GM19328 (cell line): ENCODE measurements at regions not wholly inside any gene's neighbourhood (a gene's known extent, or its start where the extent isn't known, plus 50 kb on each side); places are given as distances from the start of the nearest gene placed in this dataset.
"Not testable (repeated sequence)": the region's sequence is repeated elsewhere in the genome, so short reads cannot be mapped to it uniquely, and the experiment has no call there.

Experiments used
- ATAC-seq: cut with Tn5 transposase; IDR thresholded peaks from one replicate; pipeline ENCODE4 v1.9.1; 2021; ENCODE audit warnings: mild to moderate bottlenecking, moderate library complexity; ENCODE audit not compliant: unreplicated experiment

- no peak for ATAC-seq
Measured at GRCh38 chr12:75630091-75630490, 118.7 kb upstream of the KRR1 start.

GRCh38 chr12:75628916-75629315 lies 117.5 kb upstream of the KRR1 start:
- ATAC-seq = no peak

GRCh38 chr12:75628511-75628910 lies 117.1 kb upstream of the KRR1 start:
- no peak for ATAC-seq

- no peak for ATAC-seq
Measured at GRCh38 chr12:75623631-75624154, 112.3 kb upstream of the KRR1 start.

GRCh38 chr12:75622492-75622891 lies 111.1 kb upstream of the KRR1 start:
- ATAC-seq = no peak

- ATAC-seq = not testable (repeated sequence)
Measured at GRCh38 chr12:75614396-75614795, 103.0 kb upstream of the KRR1 start.

GRCh38 chr12:75613981-75614380 lies 102.6 kb upstream of the KRR1 start:
- no peak for ATAC-seq

- ATAC-seq = no peak
Measured at GRCh38 chr12:75611041-75611440, 99.6 kb upstream of the KRR1 start.

- ATAC-seq = no peak
Measured at GRCh38 chr12:75606956-75607355, 95.5 kb upstream of the KRR1 start.

- ATAC-seq = no peak
Measured at GRCh38 chr12:75606151-75606550, 94.7 kb upstream of the KRR1 start.

GRCh38 chr12:75603475-75603874 lies 92.1 kb upstream of the KRR1 start:
- no peak for ATAC-seq

GRCh38 chr12:75602106-75602505 lies 90.7 kb upstream of the KRR1 start:
- no peak for ATAC-seq

GRCh38 chr12:75600146-75600545 lies 88.7 kb upstream of the KRR1 start:
- no peak for ATAC-seq

GRCh38 chr12:75599061-75599460 lies 87.7 kb upstream of the KRR1 start:
- ATAC-seq = no peak

- no peak for ATAC-seq
Measured at GRCh38 chr12:75596406-75596805, 85.0 kb upstream of the KRR1 start.

- no peak for ATAC-seq
Measured at GRCh38 chr12:75592638-75593335, 81.4 kb upstream of the KRR1 start.

- ATAC-seq = no peak
Measured at GRCh38 chr12:75592086-75592485, 80.7 kb upstream of the KRR1 start.

- no peak for ATAC-seq
Measured at GRCh38 chr12:75591628-75592027, 80.2 kb upstream of the KRR1 start.

GRCh38 chr12:75589801-75590200 lies 78.4 kb upstream of the KRR1 start:
- no peak for ATAC-seq

- no peak for ATAC-seq
Measured at GRCh38 chr12:75587340-75588106, 76.1 kb upstream of the KRR1 start.

GRCh38 chr12:75585330-75585729 lies 73.9 kb upstream of the KRR1 start:
- no peak for ATAC-seq

- no peak for ATAC-seq
Measured at GRCh38 chr12:75583355-75583754, 71.9 kb upstream of the KRR1 start.
